ENCODE measurements at regions not wholly inside any gene's neighbourhood (a gene's known extent, or its start where the extent isn't known, plus 50 kb on each side); places are given as distances from the start of the nearest gene placed in this dataset.

GRCh38 chr11:116258821-116259220 is 514.0 kb downstream of the BUD13 start:
- H3K27me3 ChIP-seq = no peaks in the 10 kb centered on the region
- TF ChIP-seq POLR2A (IDR thresholded peaks at IDR 0.05) (no peak), EP300 (IDR thresholded peaks at IDR 0.05) (no peak), POLR2AphosphoS5 (IDR thresholded peaks at IDR 0.05) (no peak)
- TF ChIP-seq, protein P1, sequence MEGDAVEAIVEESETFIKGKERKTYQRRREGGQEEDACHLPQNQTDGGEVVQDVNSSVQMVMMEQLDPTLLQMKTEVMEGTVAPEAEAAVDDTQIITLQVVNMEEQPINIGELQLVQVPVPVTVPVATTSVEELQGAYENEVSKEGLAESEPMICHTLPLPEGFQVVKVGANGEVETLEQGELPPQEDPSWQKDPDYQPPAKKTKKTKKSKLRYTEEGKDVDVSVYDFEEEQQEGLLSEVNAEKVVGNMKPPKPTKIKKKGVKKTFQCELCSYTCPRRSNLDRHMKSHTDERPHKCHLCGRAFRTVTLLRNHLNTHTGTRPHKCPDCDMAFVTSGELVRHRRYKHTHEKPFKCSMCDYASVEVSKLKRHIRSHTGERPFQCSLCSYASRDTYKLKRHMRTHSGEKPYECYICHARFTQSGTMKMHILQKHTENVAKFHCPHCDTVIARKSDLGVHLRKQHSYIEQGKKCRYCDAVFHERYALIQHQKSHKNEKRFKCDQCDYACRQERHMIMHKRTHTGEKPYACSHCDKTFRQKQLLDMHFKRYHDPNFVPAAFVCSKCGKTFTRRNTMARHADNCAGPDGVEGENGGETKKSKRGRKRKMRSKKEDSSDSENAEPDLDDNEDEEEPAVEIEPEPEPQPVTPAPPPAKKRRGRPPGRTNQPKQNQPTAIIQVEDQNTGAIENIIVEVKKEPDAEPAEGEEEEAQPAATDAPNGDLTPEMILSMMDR (IDR thresholded peaks at IDR 0.05) = no peak
- intact Hi-C loops (cut with DNase I) = no loop called here
- H3K36me3 ChIP-seq = no peaks in the 10 kb centered on the region
- no peak overlapping the region for H3K27ac ChIP-seq
- 86 to 97% methylated on average over 3 of the region's 3 CpGs for WGBS, 2 donors
- no peak overlapping the region for H3K4me3 ChIP-seq
- peaks cover 0 to 11% (median 0%) of the 10 kb centered on the region in 4 donors for H3K4me1 ChIP-seq
- no peaks in the 10 kb centered on the region for H3K9me3 ChIP-seq
- DNase-seq = no peak

- peaks cover 0 to 11% (median 0%) of the 10 kb centered on the region in 4 donors for H3K4me1 ChIP-seq
- no peak overlapping the region for H3K4me3 ChIP-seq
- H3K36me3 ChIP-seq = no peaks in the 10 kb centered on the region
- no peaks in the 10 kb centered on the region for H3K27me3 ChIP-seq
- no peaks in the 10 kb centered on the region for H3K9me3 ChIP-seq
- WGBS, 2 donors = 85 to 87% methylated on average over 4 of the region's 4 CpGs
- DNase-seq = no peak
- TF ChIP-seq POLR2AphosphoS5 (IDR thresholded peaks at IDR 0.05) (no peak), POLR2A (IDR thresholded peaks at IDR 0.05) (no peak), EP300 (IDR thresholded peaks at IDR 0.05) (no peak)
- TF ChIP-seq, protein P1 (IDR thresholded peaks at IDR 0.05) = no peak
- H3K27ac ChIP-seq = no peak overlapping the region
- intact Hi-C loops (cut with DNase I) = no loop called here
These were observed 514.9 kb downstream of the BUD13 start for GRCh38 chr11:116257883-116258282.

GRCh38 chr11:116257092-116257491 is 515.7 kb downstream of the BUD13 start:
- Histone ChIP-seq H3K4me3 (no peak overlapping the region), H3K4me1 (peaks cover 0 to 11% (median 0%) of the 10 kb centered on the region in 4 donors), H3K36me3 (no peaks in the 10 kb centered on the region), H3K27ac (no peak overlapping the region), H3K27me3 (peaks cover 0 to 3% (median 0%) of the 10 kb centered on the region in 3 donors), H3K9me3 (no peaks in the 10 kb centered on the region)
- WGBS, 2 donors = 4 to 8% methylated on average over 1 of the region's 1 CpG
- intact Hi-C loops (cut with DNase I) = no loop called here
- TF ChIP-seq POLR2AphosphoS5 (IDR thresholded peaks at IDR 0.05) = no peak
- no peak for TF ChIP-seq EP300 (IDR thresholded peaks at IDR 0.05)
- TF ChIP-seq, protein P1 (IDR thresholded peaks at IDR 0.05) = no peak
- no peak for TF ChIP-seq POLR2A (IDR thresholded peaks at IDR 0.05)
- DNase-seq = no peak

GRCh38 chr11:116256215-116256614 is 516.6 kb downstream of the BUD13 start:
- intact Hi-C loops (cut with DNase I) = no loop called here

More at GRCh38 chr11:116256215-116256614, 516.6 kb downstream of the BUD13 start:
- WGBS, 2 donors = 65 to 78% methylated on average over 8 of the region's 8 CpGs
- peaks cover 0 to 8% (median 0%) of the 10 kb centered on the region in 3 donors for H3K27me3 ChIP-seq
- H3K36me3 ChIP-seq = no peaks in the 10 kb centered on the region
- H3K9me3 ChIP-seq = no peaks in the 10 kb centered on the region
- H3K27ac ChIP-seq = no peak overlapping the region
- no peak for DNase-seq
- TF ChIP-seq POLR2A (IDR thresholded peaks at IDR 0.05) (no peak), POLR2AphosphoS5 (IDR thresholded peaks at IDR 0.05) (no peak), EP300 (IDR thresholded peaks at IDR 0.05) (no peak)
- TF ChIP-seq, protein P1 (IDR thresholded peaks at IDR 0.05) = no peak
- no peak overlapping the region for H3K4me3 ChIP-seq
- H3K4me1 ChIP-seq = peaks cover 0 to 11% (median 0%) of the 10 kb centered on the region in 4 donors
